ENCODE measurements at regions not wholly inside any gene's neighbourhood (a gene's known extent, or its start where the extent isn't known, plus 50 kb on each side); places are given as distances from the start of the nearest gene placed in this dataset.

- no peak for TF ChIP-seq CTCF (IDR thresholded peaks at IDR 0.05; ENCODE audit: low read depth, low read length, poor library complexity, severe bottlenecking)
- TF ChIP-seq EZH2phosphoT487 (IDR thresholded peaks at IDR 0.05; ENCODE audit: borderline replicate concordance, low read length), result no peak
Measured at GRCh38 chr10:44519361-44519760, 134.5 kb upstream of the CXCL12 start.

Measured in DOHH2 (cell line).